HG03432 (cell line): ENCODE measurements at regions not wholly inside any gene's neighbourhood (a gene's known extent, or its start where the extent isn't known, plus 50 kb on each side); places are given as distances from the start of the nearest gene placed in this dataset.

Experiments
- ATAC-seq: cut with Tn5 transposase; IDR thresholded peaks from one replicate; pipeline ENCODE4 v1.9.1; 2021; ENCODE audit warnings: mild to moderate bottlenecking, moderate library complexity; ENCODE audit not compliant: unreplicated experiment

- no peak for ATAC-seq
These were observed 429.8 kb upstream of the CDH2 start for GRCh38 chr18:28606686-28607085.

GRCh38 chr18:28602391-28602790 lies 425.5 kb upstream of the CDH2 start:
- ATAC-seq = no peak

- no peak for ATAC-seq
These were observed 417.1 kb upstream of the CDH2 start for GRCh38 chr18:28594034-28594433.

GRCh38 chr18:28588884-28589549 lies 412.1 kb upstream of the CDH2 start:
- no peak for ATAC-seq

- no peak for ATAC-seq
These were observed 407.8 kb upstream of the CDH2 start for GRCh38 chr18:28584731-28585130.

GRCh38 chr18:28582724-28583123 lies 405.8 kb upstream of the CDH2 start:
- no peak for ATAC-seq

- no peak for ATAC-seq
These were observed 404.7 kb upstream of the CDH2 start for GRCh38 chr18:28581521-28582071.

GRCh38 chr18:28576941-28577340 lies 400.0 kb upstream of the CDH2 start:
- ATAC-seq = no peak

- ATAC-seq = no peak
These were observed 398.2 kb upstream of the CDH2 start for GRCh38 chr18:28575123-28575522.

GRCh38 chr18:28574175-28574574 lies 397.2 kb upstream of the CDH2 start:
- no peak for ATAC-seq

GRCh38 chr18:28571929-28572328 lies 395.0 kb upstream of the CDH2 start:
- no peak for ATAC-seq

- ATAC-seq = no peak
These were observed 383.4 kb upstream of the CDH2 start for GRCh38 chr18:28560331-28560730.

- ATAC-seq = no peak
These were observed 382.6 kb upstream of the CDH2 start for GRCh38 chr18:28559511-28559910.

GRCh38 chr18:28541934-28542333 lies 365.0 kb upstream of the CDH2 start:
- ATAC-seq = no peak

GRCh38 chr18:28541276-28541930 lies 364.5 kb upstream of the CDH2 start:
- no peak for ATAC-seq

- ATAC-seq = no peak
These were observed 352.7 kb upstream of the CDH2 start for GRCh38 chr18:28529644-28530043.

GRCh38 chr18:28526196-28526595 lies 349.3 kb upstream of the CDH2 start:
- ATAC-seq = no peak

- ATAC-seq = no peak
These were observed 347.0 kb upstream of the CDH2 start for GRCh38 chr18:28523758-28524475.

GRCh38 chr18:28522236-28522635 lies 345.3 kb upstream of the CDH2 start:
- no peak for ATAC-seq

- no peak for ATAC-seq
These were observed 343.1 kb upstream of the CDH2 start for GRCh38 chr18:28519997-28520396.

GRCh38 chr18:28514699-28515098 lies 337.8 kb upstream of the CDH2 start:
- no peak for ATAC-seq

- peak; percentile 72 for ATAC-seq
These were observed 335.4 kb upstream of the CDH2 start for GRCh38 chr18:28512357-28512756.
